ENCODE measurements at regions not wholly inside any gene's neighbourhood (a gene's known extent, or its start where the extent isn't known, plus 50 kb on each side); places are given as distances from the start of the nearest gene placed in this dataset.

Small RNA genes lying in the stretch of these regions (small RNA-seq; reads per million reads assigned to genes)
- 0 reads per million in 2 donors for gene HIGD1AP4
- 0 reads per million in 2 donors for gene RN7SL807P
